ENCODE measurements at regions not wholly inside any gene's neighbourhood (a gene's known extent, or its start where the extent isn't known, plus 50 kb on each side); places are given as distances from the start of the nearest gene placed in this dataset.
"Not testable (repeated sequence)": the region's sequence is repeated elsewhere in the genome, so short reads cannot be mapped to it uniquely, and the experiment has no call there.

GRCh38 chr4:117577686-117578311, 456.5 kb upstream of the NDST3 start:
- TF ChIP-seq EP300 (IDR thresholded peaks at IDR 0.05; ENCODE audit: low read depth) (no peak), CTCF (IDR thresholded peaks at IDR 0.05) (no peak), POLR2AphosphoS5 (IDR thresholded peaks at IDR 0.05) (no peak), POLR2A (IDR thresholded peaks at IDR 0.05) (no peak)
- in situ Hi-C loops (cut with MboI; ENCODE audit: low pct_ligation_motif_present in 1 of 4, low pct_unique_long_range_greater_than_20kb in 1 of 4, low sequenced_read_pairs in 3 of 4) (no loop called here), intact Hi-C loops (cut with DNase I; ENCODE audit: low total_unique reads) (no loop called here)
- 36 to 42% methylated on average over 2 of the region's 2 CpGs for WGBS, 2 donors (ENCODE audit: low coverage in 1 of 2)
- Histone ChIP-seq H3K4me3 (no peak overlapping the region), H3K4me1 (no peaks in the 10 kb centered on the region), H3K27me3 (no peaks in the 10 kb centered on the region), H3K9me3 (no peaks in the 10 kb centered on the region), H3K27ac (no peak overlapping the region), H3K36me3 (no peaks in the 10 kb centered on the region)
- DNase-seq: no peak

- no peaks in the 10 kb centered on the region for H3K27me3 ChIP-seq
- no peaks in the 10 kb centered on the region for H3K9me3 ChIP-seq
- H3K4me3 ChIP-seq: no peak overlapping the region
- TF ChIP-seq CTCF (IDR thresholded peaks at IDR 0.05): no peak
- TF ChIP-seq EP300 (IDR thresholded peaks at IDR 0.05; ENCODE audit: low read depth): no peak
- no peak for TF ChIP-seq POLR2A (IDR thresholded peaks at IDR 0.05)
- TF ChIP-seq POLR2AphosphoS5 (IDR thresholded peaks at IDR 0.05): no peak
- in situ Hi-C loops (cut with MboI; ENCODE audit: low pct_ligation_motif_present in 1 of 4, low pct_unique_long_range_greater_than_20kb in 1 of 4, low sequenced_read_pairs in 3 of 4) (no loop called here), intact Hi-C loops (cut with DNase I; ENCODE audit: low total_unique reads) (no loop called here)
- no peak overlapping the region for H3K27ac ChIP-seq
- 39 to 42% methylated on average over 4 of the region's 4 CpGs for WGBS, 2 donors (ENCODE audit: low coverage in 1 of 2)
- no peak for DNase-seq
- no peaks in the 10 kb centered on the region for H3K4me1 ChIP-seq
- no peaks in the 10 kb centered on the region for H3K36me3 ChIP-seq
These were observed 445.5 kb upstream of the NDST3 start for GRCh38 chr4:117588771-117589170.

GRCh38 chr4:117596917-117597480, 437.3 kb upstream of the NDST3 start:
- Histone ChIP-seq H3K27me3 (no peaks in the 10 kb centered on the region), H3K4me1 (no peaks in the 10 kb centered on the region), H3K9me3 (no peaks in the 10 kb centered on the region), H3K4me3 (no peak overlapping the region), H3K36me3 (no peaks in the 10 kb centered on the region), H3K27ac (no peak overlapping the region)
- intact Hi-C loops (cut with DNase I; ENCODE audit: low total_unique reads): no loop called here
- TF ChIP-seq POLR2A (IDR thresholded peaks at IDR 0.05): no peak
- no peak for TF ChIP-seq CTCF (IDR thresholded peaks at IDR 0.05)
- in situ Hi-C loops (cut with MboI; ENCODE audit: low pct_ligation_motif_present in 1 of 4, low pct_unique_long_range_greater_than_20kb in 1 of 4, low sequenced_read_pairs in 3 of 4): no loop called here
- DNase-seq: no peak
- WGBS, 2 donors (ENCODE audit: low coverage in 1 of 2): 90 to 91% methylated on average over 5 to 7 of the region's 7 CpGs

DNA sequence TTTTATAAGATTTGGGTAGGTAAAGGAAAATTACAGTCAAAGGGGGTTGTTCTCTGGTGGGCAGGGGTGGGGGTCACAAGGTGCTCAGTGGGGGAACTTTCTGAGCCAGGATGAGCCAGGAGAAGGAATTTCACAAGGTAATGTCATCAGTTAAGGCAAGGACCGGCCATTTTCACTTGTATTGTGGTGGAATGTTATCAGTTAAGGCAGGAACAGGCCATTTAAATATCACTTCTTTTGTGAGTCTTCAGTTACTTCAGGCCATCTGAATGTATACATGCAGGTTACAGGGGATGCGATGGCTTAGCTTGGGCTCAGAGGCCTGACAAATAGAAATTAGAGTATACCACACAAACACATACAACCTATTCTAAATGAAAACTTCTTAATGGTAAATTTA, 434.9 kb upstream of the NDST3 start:
- H3K36me3 ChIP-seq; H3K27me3 ChIP-seq; H3K27ac ChIP-seq; in situ Hi-C loops (cut with MboI; ENCODE audit: low pct_ligation_motif_present in 1 of 4, low pct_unique_long_range_greater_than_20kb in 1 of 4, low sequenced_read_pairs in 3 of 4); intact Hi-C loops (cut with DNase I; ENCODE audit: low total_unique reads); H3K9me3 ChIP-seq; H3K4me3 ChIP-seq; H3K4me1 ChIP-seq; DNase-seq: not testable (repeated sequence)
- 86 to 100% methylated on average over 1 to 2 of the region's 2 CpGs for WGBS, 2 donors (ENCODE audit: low coverage in 1 of 2)

- H3K4me1 ChIP-seq; H3K36me3 ChIP-seq; H3K4me3 ChIP-seq; intact Hi-C loops (cut with DNase I; ENCODE audit: low total_unique reads); DNase-seq; H3K27me3 ChIP-seq; H3K27ac ChIP-seq; in situ Hi-C loops (cut with MboI; ENCODE audit: low pct_ligation_motif_present in 1 of 4, low pct_unique_long_range_greater_than_20kb in 1 of 4, low sequenced_read_pairs in 3 of 4); H3K9me3 ChIP-seq: not testable (repeated sequence)
- 68 to 86% methylated on average over 4 of the region's 4 CpGs for WGBS, 2 donors (ENCODE audit: low coverage in 1 of 2)
These were observed 433.4 kb upstream of the NDST3 start for GRCh38 chr4:117600936-117601335.

Measured in transverse colon (tissue), 4 donors.